ENCODE measurements at regions not wholly inside any gene's neighbourhood (a gene's known extent, or its start where the extent isn't known, plus 50 kb on each side); places are given as distances from the start of the nearest gene placed in this dataset.

DNA sequence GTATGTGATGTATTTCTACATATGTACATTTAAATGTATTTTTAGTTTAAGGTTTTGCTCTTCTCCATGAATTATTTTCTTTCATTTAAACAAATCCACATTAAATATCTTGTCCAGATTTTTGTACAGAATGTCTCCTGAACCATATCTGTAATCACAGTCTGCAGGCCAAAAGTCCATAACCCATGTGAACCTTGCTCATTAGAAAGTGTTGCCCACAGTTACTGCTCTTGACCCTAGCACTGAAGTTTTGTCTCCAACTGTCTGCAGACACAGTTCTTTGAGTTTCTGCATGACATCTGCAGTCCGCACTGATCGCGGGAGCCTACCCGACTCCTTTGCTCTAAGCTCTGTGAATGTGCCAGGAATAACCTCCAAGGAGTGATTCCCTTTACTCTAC is 626.2 kb upstream of the SLC10A2 start:
- H3K9me3 ChIP-seq, result no peaks in the 10 kb centered on the region
- DNase-seq, result no peak
- no peaks in the 10 kb centered on the region for H3K27me3 ChIP-seq
- no peak overlapping the region for H3K27ac ChIP-seq
- H3K36me3 ChIP-seq, result no peaks in the 10 kb centered on the region
- H3K4me1 ChIP-seq, result no peaks in the 10 kb centered on the region
- intact Hi-C loops (cut with DNase I; ENCODE audit: low total_unique reads), result no loop called here
- H3K4me3 ChIP-seq, result no peak overlapping the region
- TF ChIP-seq, protein P1, sequence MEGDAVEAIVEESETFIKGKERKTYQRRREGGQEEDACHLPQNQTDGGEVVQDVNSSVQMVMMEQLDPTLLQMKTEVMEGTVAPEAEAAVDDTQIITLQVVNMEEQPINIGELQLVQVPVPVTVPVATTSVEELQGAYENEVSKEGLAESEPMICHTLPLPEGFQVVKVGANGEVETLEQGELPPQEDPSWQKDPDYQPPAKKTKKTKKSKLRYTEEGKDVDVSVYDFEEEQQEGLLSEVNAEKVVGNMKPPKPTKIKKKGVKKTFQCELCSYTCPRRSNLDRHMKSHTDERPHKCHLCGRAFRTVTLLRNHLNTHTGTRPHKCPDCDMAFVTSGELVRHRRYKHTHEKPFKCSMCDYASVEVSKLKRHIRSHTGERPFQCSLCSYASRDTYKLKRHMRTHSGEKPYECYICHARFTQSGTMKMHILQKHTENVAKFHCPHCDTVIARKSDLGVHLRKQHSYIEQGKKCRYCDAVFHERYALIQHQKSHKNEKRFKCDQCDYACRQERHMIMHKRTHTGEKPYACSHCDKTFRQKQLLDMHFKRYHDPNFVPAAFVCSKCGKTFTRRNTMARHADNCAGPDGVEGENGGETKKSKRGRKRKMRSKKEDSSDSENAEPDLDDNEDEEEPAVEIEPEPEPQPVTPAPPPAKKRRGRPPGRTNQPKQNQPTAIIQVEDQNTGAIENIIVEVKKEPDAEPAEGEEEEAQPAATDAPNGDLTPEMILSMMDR (IDR thresholded peaks at IDR 0.05), result no peak

DNA sequence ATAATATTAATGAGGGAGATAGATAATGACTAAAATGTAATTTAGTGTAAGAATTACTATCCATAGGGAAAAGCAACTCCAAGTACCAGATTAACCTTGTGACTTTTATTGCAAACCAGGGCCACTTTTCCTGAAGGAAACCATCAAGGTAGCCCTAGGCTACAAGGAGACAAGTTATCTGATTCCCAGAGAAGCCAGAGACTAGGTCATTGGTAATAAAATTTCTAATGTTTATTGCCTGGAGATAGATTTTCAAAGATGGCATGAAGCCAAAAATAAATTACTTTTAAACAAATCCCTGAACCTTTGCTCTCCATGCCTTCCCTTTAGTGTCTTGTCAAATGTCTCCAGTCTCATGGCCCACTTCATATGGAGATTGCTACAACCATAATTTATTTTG is 610.1 kb upstream of the SLC10A2 start:
- H3K4me1 ChIP-seq, result no peaks in the 10 kb centered on the region
- no peak overlapping the region for H3K27ac ChIP-seq
- intact Hi-C loops (cut with DNase I; ENCODE audit: low total_unique reads), result no loop called here
- H3K27me3 ChIP-seq, result no peaks in the 10 kb centered on the region
- H3K9me3 ChIP-seq, result no peaks in the 10 kb centered on the region
- H3K36me3 ChIP-seq, result no peaks in the 10 kb centered on the region
- TF ChIP-seq, protein P1 (IDR thresholded peaks at IDR 0.05), result no peak
- H3K4me3 ChIP-seq, result no peak overlapping the region
- DNase-seq, result no peak

DNA sequence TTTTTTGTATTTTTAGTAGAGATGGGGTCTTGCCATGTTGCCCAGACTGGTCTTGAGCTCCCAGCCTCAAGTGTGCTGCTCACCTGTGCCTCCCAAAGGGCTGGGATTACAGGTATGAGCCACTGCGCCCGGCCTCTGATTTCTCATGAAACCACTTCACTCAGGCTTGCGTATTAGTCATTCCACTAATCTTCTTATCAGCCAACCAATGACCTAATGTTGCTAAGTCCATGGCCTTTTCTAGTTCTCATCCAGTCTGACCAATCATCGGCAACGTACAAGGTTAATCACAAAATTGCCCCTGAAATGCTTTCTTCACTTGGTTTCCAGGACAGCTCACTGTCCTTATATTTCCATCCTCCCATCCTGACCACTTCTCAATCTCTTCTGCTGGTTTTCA is 605.3 kb upstream of the SLC10A2 start:
- no peak overlapping the region for H3K27ac ChIP-seq
- no peaks in the 10 kb centered on the region for H3K9me3 ChIP-seq
- TF ChIP-seq, protein P1 (IDR thresholded peaks at IDR 0.05), result no peak
- DNase-seq, result no peak
- no peaks in the 10 kb centered on the region for H3K36me3 ChIP-seq
- no peaks in the 10 kb centered on the region for H3K27me3 ChIP-seq
- intact Hi-C loops (cut with DNase I; ENCODE audit: low total_unique reads), result no loop called here
- H3K4me1 ChIP-seq, result no peaks in the 10 kb centered on the region
- no peak overlapping the region for H3K4me3 ChIP-seq

DNA sequence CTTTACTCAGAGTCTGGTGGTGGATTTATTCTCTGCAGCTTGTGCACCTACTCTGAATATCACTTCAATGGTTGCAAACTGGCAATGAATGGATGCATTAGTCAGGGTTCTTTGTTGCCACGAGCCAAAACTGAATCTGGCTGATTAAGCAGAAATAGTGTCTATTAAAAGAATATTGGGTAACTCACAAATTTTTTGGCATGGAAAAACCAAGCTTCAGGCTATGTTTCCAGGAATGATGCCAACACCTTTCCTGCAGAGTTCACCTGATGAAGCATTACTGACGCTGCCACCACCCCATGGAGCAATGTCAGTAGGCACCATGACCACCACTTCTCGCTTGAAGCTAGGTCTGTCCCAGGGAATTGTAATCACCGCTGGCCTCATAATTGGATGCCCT is 597.8 kb upstream of the SLC10A2 start:
- Histone ChIP-seq H3K4me1 (no peaks in the 10 kb centered on the region), H3K27me3 (no peaks in the 10 kb centered on the region), H3K36me3 (no peaks in the 10 kb centered on the region), H3K27ac (no peak overlapping the region), H3K4me3 (no peak overlapping the region), H3K9me3 (no peaks in the 10 kb centered on the region)
- intact Hi-C loops (cut with DNase I; ENCODE audit: low total_unique reads), result no loop called here
- DNase-seq, result no peak
- TF ChIP-seq, protein P1 (IDR thresholded peaks at IDR 0.05), result no peak

DNA sequence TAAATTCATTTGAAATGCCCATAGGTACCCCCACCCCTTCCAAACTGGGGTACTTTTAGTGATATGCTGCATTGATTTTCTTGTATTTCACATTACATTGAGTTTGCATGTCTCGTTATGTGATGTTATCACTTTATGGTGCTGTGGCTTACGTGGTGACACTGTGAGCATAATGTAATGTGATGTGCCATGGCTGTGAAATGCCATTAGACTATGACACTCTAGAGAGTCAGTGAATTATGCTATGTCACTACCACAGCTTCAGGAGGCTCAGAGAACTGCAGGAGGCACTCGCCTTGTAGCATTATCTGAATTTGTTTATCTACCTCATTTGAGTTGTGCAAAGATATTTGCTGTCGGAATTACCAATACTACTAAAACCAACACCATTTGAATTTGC is 590.1 kb upstream of the SLC10A2 start:
- no peak overlapping the region for H3K27ac ChIP-seq
- no peaks in the 10 kb centered on the region for H3K9me3 ChIP-seq
- no peak for DNase-seq
- H3K4me3 ChIP-seq, result no peak overlapping the region
- no peaks in the 10 kb centered on the region for H3K36me3 ChIP-seq
- intact Hi-C loops (cut with DNase I; ENCODE audit: low total_unique reads), result no loop called here
- TF ChIP-seq, protein P1 (IDR thresholded peaks at IDR 0.05), result no peak
- H3K4me1 ChIP-seq, result no peaks in the 10 kb centered on the region
- no peaks in the 10 kb centered on the region for H3K27me3 ChIP-seq

DNA sequence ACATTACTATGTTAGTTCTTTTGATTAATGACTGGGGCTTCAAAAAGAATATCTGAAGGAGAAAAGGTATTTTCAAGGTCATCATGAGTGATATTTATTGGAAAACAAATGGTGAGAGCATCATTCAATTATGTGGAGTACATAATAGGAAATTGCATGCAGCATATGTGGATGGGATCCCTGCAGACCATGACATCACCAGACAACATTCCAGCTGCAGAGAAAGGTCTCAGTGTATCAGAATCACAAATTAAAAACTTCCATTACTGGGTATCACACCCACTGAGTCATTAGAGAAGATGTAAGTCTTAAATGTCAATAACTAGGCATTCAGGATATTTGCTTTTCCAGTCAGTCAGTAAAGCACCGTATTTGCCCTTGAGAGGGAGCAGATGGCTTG is 574.4 kb upstream of the SLC10A2 start:
- no peak for DNase-seq
- TF ChIP-seq, protein P1 (IDR thresholded peaks at IDR 0.05), result no peak

More for the DNA sequence above, 574.4 kb upstream of the SLC10A2 start:
- Histone ChIP-seq H3K4me1 (no peaks in the 10 kb centered on the region), H3K4me3 (no peak overlapping the region), H3K36me3 (no peaks in the 10 kb centered on the region), H3K27ac (no peak overlapping the region), H3K9me3 (no peaks in the 10 kb centered on the region), H3K27me3 (no peaks in the 10 kb centered on the region)
- intact Hi-C loops (cut with DNase I; ENCODE audit: low total_unique reads), result no loop called here
